KBM-7 (cell line): ENCODE measurements at regions not wholly inside any gene's neighbourhood (a gene's known extent, or its start where the extent isn't known, plus 50 kb on each side); places are given as distances from the start of the nearest gene placed in this dataset.
"Not testable (repeated sequence)": the region's sequence is repeated elsewhere in the genome, so short reads cannot be mapped to it uniquely, and the experiment has no call there.

Experiments used
- DNase-seq: peaks from one replicate; pipeline ENCODE4 v3.0.0-alpha.2; 2015
- in situ Hi-C: fragments of 300-500 bp; cut with MboI; formaldehyde crosslinking; loops from 2 replicates; pipeline ENCODE4 v1.14.3; 2020; ENCODE audit warnings: low sequenced_read_pairs, low pct_unique_long_range_greater_than_20kb, mixed read lengths

DNA sequence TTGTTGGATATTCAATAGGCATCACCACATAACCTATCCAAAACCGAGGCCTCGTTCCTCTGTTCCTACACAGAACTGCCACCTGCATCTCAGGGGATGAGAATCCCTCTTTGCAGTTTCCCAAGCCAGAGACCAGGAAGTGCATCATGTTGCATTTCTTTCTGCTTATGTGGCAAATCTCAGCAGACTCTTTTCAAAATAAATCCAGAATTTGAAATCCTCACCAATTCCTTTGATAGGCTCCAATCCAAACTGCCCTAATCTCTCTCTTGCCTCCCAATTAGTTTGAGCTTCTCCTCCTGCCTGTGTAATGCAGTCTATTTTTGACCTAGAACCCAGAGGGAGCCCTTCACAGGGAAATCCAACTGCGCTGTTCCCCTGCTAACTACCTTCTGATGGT, 215.5 kb downstream of the RNF144A start:
- no peak for DNase-seq
- in situ Hi-C loops: no loop called here

DNA sequence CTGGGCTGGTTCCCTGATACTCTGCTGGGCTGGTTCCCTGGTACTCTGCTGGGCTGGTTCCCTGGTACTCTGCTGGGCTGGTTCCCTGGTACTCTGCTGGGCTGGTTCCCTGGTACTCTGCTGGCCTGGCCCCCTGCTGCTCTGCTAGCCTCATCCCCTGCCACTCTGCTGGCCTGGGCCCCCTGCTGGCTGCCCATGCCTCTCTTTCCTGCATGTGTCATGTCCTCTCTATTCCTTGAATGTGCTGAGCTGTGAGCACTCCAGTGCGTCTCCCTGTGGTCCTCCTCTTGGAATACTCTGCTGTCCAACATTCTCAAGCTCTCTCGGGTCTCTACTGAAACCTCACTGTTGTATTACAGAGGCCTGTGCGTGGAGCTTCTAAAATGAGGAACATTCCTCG, 216.3 kb downstream of the RNF144A start:
- no peak for DNase-seq
- in situ Hi-C loops: no loop called here

DNA sequence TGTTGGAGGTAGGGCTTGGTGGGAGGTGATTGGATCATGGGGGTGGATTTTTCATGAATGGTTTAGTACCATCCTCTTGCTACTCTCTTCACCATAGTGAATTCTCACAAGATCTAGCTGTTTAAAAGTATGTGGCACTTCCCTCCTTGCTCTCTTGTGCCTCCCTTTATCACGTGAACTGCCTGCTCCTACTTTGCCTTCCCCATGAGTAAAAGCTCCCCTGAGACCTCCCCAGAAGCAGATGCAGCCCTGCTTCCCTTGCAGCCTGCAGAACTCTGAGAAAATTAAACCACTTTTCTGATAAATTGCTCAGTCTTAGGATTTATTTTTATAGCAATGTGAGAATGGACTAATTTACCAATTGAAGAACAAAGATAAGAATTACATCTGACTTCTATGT, 223.1 kb downstream of the RNF144A start:
- in situ Hi-C loops: no loop called here
- DNase-seq: no peak

DNA sequence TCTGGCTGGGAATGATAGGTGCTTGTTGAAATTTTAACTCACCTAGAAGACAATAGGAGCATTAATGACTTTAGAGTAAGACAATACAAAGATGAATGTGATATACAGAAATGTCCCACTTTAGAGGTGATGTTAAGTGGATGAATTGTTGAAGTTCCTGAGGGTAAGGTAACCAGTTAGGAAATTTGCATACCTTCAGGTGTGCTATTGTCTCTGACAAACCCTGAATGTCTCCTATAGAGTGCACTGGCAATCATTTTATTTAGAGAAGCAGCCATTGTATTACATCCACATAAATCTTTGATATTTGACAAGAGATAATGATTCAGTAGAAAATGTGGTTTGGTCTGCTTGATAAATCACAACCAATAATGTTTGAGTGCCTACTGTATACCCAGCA, 228.5 kb downstream of the RNF144A start:
- DNase-seq: no peak
- in situ Hi-C loops: no loop called here

DNA sequence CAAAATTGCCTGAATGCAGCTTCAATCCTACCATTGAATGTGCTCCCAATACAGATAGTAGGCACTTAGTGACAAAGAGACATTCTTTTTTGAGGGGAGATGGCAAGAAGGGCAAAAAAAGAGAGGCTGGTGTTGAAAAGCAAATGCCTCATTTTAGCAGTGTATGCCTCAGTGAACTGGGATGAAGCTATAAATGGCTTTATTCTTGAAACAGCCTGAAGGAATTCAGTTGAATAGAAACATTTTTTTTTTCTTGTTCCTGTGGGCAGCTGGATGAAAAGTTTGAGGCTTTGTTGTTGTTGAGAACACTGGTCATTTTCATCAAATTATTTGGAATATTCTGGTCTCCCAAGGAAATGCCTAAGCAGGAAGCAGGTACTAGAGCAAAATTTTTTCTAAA, 228.9 kb downstream of the RNF144A start:
- DNase-seq: no peak
- in situ Hi-C loops: no loop called here

DNA sequence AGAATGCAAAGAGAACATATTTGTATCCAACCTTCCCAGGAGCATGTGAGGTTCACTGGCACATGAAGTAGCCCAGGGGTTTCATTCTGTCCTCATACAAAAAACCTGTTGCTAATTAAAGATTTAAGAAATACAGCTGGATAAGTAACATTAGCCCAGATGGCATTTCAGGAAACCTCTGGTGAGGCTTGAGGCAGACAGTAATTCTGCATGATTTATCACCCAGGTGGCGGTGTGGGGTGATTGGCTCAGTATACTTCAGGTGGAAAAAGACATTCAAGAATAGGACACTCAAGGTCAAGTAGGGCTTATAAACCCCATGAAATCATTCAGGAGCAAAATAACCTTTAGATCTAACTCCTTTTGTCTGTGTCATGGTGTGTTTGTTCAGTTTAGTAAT, 237.4 kb downstream of the RNF144A start:
- in situ Hi-C loops: no loop called here
- no peak for DNase-seq

DNA sequence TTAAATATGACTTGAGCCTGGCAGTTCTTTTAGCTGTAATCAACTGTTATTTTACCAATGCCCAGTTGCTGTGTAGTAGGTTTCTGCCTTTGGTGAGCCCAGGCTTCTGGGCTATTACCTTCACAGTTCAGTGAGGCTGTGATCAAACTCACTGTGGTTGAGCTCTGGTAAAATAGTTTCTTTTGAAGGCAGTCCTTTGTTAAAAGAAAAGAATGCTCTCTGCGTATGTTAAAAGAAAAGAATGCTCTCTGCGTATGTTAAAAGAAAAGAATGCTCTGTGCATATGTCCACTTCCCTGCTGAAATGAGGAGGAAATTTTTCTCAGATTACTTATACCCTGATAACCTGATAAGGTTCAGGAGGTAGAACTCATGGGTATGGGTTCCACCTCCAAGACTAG, 244.3 kb downstream of the RNF144A start:
- DNase-seq: no peak

DNA sequence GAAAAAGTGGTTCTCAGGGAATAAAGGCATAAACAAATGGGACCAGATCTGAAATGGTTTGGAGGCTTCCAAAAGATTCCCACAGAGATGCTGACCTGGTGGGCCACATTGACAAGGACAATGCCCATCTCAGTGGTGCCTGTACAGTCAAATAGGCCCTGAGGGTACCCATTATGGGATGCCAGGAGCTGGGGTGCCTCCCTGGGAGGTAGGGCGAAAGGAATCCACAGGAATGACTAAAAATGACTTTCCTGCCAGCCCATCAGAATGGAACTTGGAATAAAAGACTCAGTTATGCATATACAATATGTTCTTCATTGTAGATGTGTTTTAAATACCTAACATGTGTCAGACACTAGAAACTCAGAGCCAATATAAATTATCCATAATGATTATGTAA, 248.5 kb downstream of the RNF144A start:
- in situ Hi-C loops: no loop called here
- DNase-seq: no peak

More for the DNA sequence above, 244.3 kb downstream of the RNF144A start:
- in situ Hi-C loops: no loop called here

DNA sequence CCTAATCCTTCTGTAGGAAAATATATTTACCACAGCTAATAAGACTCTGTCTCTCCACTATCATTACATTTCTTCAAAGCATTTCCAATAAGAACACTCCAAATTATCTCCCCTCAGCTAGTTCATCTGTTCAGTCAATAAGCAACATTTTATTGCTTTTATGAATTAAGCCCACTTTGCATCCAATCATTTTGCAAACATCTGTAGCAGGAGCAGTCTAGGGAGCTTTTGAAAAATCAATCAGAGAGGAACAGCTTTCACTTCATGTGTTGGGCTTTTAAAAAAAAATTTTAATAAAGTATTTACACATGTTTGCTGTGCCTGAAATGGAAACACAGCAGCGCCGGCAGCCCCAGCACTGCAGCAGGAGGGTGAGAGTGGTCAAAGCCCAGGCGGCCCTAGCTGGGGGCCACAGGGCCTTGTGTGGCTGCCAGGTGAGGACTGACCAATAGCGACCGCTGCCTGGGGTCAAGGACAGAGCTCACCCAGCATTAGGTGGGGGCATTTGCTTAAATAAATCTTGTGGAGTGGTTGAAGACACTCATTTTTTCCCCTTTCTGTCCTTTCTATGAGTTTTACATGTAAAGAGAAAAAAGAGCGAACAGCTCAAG, 250.7 kb downstream of the RNF144A start:
- no peak for DNase-seq
- in situ Hi-C loops: no loop called here

DNA sequence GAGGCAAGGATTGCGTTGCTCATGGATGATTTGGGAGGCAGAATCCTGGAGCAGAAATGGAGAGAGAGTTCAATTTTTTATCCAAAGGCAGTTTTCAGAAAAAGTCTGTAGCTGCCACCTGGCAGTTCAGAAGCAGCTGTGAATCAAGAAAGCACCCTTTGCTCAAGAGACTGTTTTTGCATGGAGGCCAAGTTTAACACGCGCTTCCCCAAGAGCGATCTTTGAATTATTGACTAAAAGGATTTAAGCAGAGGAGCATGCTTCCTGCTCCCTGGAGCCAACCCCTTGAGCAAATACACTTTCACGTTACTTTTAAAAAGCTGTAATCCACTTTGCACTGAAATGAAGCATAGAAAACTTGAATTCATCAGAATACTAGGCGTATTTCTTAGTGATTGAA, 252.4 kb downstream of the RNF144A start:
- no peak for DNase-seq
- in situ Hi-C loops: no loop called here

DNA sequence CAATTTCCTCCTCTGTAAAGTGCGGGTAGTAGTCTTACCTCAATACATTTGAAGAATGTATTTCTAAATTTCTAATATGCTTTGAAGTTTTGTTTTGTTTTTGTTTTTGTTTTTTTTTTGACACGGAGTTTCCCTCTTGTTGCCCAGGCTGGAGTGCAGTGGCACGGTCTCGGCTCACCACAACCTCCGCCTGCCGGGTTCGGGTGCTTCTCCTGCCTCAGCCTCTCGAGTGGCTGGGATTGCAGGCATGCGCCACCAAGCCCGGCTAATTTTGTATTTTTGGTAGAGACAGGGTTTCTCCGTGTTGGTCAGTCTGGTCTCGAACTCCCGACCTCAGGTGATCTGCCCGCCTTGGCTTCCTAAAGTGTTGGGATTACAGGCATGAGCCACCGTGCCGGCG, 261.8 kb downstream of the RNF144A start:
- in situ Hi-C loops: not testable (repeated sequence)

DNA sequence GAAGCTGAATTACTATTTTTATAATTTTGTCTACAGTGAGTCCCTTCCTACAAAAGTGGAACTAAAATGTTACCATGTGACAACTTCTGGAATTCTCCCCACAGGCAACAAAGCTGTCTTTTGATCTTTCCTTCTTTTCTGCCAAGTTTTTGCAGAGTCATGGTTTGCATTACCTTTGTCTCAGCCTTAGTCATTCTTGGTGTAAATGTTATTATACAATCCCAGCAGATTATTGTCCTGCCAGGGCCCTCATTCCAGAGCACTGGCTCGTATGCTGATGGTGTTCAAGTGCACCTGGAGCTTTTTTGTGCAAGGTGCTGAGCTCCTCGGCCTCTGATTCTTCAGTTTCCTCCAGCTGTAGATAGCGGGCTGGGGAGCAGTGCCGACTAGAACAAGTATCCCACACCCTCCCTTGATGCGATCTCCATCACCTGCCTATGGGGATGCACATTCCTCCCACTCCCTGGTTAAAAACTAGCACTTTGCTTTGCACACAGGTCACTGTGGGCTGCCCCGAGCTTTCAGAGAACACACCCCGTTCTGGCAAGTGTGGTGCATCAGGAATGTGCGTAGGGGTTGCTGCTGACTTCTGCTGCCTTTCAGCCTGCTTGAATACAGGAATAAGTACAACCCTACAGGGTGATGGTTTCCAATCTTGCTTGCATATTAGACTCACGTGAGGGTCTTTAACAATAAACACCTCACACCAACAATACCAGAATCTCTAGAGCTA, 263.6 kb downstream of the RNF144A start:
- peak; percentile 7 for DNase-seq
- in situ Hi-C loops: no loop called here

More for the DNA sequence above, 261.8 kb downstream of the RNF144A start:
- DNase-seq: not testable (repeated sequence)

DNA sequence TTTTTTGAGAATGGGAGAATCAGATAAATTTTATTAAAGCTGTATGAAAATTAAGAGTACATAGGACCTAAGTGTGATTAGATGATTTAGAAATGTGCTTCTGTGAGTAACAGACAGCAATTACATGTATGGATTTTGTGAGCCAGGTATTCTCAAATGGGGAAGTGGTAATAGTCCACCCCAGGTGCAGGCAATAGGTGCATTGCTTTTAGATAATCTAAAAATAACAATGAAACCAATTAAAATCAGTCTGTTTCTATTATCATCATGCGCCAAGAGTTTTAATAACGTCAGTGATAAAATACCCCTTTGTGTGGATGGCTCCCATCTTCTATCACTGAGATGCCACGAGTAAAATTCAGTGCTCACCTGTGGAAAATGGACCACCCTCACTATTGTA, 265.3 kb downstream of the RNF144A start:
- DNase-seq: no peak
- in situ Hi-C loops: no loop called here

DNA sequence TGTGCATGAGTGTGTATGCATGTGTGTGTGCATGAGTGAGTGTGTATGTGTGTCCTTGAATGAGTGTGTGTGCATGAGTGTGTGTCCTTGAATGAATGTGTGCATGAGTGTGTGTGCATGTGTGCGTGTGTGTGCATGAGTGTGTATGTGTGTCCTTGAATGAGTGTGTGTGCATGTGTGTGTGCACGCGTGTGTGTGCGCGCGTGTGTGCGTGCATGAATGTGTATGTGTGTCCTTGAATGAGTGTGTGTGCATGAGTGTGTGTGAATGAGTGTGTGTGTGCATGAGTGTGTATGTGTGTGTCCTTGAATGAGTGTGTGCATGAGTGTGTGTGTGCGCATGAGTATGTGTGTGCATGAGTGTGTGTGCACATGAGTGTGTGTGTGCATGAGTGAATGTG, 271.9 kb downstream of the RNF144A start:
- in situ Hi-C loops: no loop called here
- no peak for DNase-seq

DNA sequence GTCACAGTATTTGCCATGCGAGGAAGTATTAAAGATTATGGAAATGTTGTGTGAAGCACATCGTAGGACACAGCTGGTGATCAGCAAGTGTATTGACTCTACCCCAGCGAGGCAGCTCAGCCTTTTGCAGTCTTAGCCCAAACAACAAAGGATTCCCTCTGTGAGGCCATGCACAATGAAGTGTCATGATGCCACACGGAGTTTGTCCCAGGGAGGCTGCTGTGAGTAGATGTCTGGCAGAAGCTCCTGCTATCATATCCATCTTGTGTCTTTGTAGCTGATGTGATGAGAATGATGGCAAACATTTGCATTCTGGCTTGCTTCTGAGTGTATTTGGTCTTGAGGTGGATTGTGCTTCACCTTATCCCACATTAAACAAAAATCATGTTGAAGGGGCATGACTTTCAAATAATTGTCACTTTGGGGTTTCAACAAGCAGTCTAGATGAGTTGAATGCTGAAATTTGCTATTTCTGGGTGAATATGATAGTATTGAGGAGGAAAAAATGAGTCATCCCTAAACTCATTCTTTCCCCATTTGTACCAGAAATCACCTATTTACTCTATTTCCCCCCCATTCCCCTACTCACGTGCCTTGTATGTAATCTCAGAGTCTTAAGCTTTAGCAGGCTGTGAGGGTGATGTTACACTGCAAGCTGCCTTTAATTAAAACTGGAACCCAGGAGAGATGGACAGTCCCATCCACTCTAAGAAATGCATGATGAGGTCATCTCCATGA, 273.5 kb downstream of the RNF144A start:
- DNase-seq: no peak
- in situ Hi-C loops: no loop called here

DNA sequence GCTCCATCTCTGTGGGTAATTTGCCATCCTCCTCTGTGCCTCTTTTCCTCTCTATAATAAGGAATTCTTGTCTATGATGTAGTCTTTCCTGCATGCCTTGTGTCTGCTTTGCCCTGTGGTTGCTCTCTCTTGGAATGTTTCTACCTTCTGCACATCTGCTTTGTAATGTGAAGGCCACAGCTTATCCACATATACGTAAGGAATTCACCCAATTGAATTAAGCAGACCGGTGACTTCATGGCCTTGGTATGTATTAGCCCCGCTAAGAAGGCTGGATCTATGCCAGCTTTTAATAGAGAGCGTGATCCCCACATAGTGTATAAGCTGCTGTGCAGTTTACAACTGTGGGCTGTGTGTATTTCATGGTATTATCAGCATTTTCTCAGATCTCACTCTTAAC, 274.7 kb downstream of the RNF144A start:
- in situ Hi-C loops: no loop called here
- no peak for DNase-seq

DNA sequence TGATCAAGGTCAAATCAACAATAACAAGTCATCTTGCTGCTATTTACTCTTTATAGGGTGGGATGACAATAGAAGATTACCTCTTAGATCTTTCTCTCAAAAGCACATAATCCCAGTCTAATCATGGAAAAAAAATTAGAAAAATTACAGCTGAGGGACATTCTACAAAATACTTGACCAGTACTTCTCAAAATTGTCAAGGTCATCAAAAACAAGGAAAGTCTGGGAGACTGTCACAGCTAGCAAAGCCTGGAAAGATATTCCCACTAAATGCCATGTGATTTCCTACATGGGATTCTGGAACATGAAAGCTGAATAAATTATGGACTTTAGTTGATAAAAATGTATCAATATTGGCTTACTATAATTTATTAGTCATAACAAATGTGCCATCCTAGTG, 276.2 kb downstream of the RNF144A start:
- in situ Hi-C loops: no loop called here
- no peak for DNase-seq

DNA sequence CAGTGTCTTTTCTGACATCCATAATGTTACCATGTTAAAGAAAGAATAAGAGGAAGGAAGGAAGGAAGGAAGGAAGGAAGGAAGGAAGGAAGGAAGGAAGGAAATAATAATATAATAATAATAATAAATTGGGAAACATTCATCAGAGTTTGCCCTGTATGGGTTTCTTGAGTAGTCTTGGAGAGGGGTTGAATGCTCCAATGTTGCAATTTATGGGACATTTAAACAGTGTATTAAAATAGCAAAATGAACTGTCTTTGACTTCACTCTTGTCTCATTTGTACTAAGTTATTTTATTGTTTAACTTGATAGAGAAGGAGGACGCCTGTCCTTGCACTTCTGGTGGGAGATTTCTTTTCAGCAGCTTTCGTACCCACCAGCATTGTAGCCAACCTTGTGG, 277.7 kb downstream of the RNF144A start:
- in situ Hi-C loops: no loop called here
- DNase-seq: no peak

DNA sequence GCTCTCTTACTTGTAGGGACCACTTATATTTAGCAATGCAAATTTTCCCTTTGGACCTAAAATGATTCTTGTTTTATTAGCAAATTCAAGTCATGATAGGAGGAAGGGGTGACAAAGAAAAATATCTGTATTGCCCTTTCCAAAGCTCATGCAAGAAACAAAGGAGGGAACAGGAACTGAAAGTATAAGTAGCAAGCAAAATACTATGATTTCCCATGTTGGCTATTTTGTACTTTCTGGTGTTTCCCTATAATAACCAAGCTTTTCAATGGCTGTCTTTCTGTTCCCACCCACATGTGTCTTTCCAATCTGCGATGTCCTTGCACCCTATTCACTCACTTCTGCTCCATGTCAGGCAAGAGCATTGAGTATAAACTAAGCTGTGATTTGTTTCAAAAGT, 279.7 kb downstream of the RNF144A start:
- in situ Hi-C loops: no loop called here

DNA sequence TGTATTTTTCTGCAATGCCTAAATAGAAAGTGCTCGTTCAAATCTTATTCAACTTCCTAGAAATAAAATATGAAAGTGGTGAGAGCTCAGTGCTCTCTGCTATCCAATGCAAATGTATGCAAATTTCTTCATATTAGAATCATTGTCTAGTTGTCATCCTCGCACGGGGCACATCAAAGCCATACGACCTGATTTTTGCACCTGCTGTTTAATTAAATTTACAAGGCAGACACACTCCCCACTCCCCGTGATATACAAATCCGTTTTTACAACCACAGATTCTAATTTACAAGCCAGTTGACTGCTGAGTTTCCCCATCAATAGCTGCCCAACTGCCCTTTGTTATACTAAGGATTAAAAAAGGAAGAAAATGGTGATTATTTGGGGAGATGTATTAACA, 284.6 kb downstream of the RNF144A start:
- DNase-seq: no peak
- in situ Hi-C loops: no loop called here

More for the DNA sequence above, 279.7 kb downstream of the RNF144A start:
- DNase-seq: no peak
